Mesothelial cell of epicardium (in vitro differentiated cells): ENCODE measurements at regions not wholly inside any gene's neighbourhood (a gene's known extent, or its start where the extent isn't known, plus 50 kb on each side); places are given as distances from the start of the nearest gene placed in this dataset.

Experiments
- DNase-seq, 2 experiments: peaks; one replicate each; pipeline ENCODE4 v3.0.0; 2021; ENCODE audit warnings: low spot score in 2 of 2; ENCODE audit not compliant: unreplicated experiment in 2 of 2
- H3K27ac Mint-ChIP-seq: 2 replicates; pipeline ENCODE4 v1.8.0; 2021; ENCODE audit warnings: mixed read lengths
- H3K27me3 Mint-ChIP-seq: 2 replicates; pipeline ENCODE4 v1.8.0; 2021; ENCODE audit warnings: low read depth, mixed read lengths
- H3K36me3 Mint-ChIP-seq: 2 replicates; pipeline ENCODE4 v1.8.0; 2021; ENCODE audit warnings: mixed read lengths
- H3K4me1 Mint-ChIP-seq: 2 replicates; pipeline ENCODE4 v1.8.0; 2021; ENCODE audit warnings: mixed read lengths
- H3K4me3 Mint-ChIP-seq: 2 replicates; pipeline ENCODE4 v1.8.0; 2021; ENCODE audit warnings: mild to moderate bottlenecking, moderate library complexity, mixed read lengths
- H3K9me3 Mint-ChIP-seq: 2 replicates; pipeline ENCODE4 v1.8.0; 2021; ENCODE audit warnings: mixed read lengths
- TF ChIP-seq, protein P1 (sequence below): fragments of 200-600 bp; sonication (generic); IDR thresholded peaks from one replicate; pipeline ENCODE4 v1.5.0; 2021; ENCODE audit warnings: antibody characterized with exemption; ENCODE audit not compliant: unreplicated experiment

GRCh38 chr9:20284601-20285289 lies 337.6 kb downstream of the MLLT3 start:
- Mint-ChIP-seq H3K27ac (no peak overlapping the region), H3K36me3 (no peaks in the 10 kb centered on the region), H3K27me3 (no peaks in the 10 kb centered on the region), H3K9me3 (peaks cover 7% of the 10 kb centered on the region), H3K4me3 (no peak overlapping the region), H3K4me1 (no peaks in the 10 kb centered on the region)
- TF ChIP-seq, protein P1, sequence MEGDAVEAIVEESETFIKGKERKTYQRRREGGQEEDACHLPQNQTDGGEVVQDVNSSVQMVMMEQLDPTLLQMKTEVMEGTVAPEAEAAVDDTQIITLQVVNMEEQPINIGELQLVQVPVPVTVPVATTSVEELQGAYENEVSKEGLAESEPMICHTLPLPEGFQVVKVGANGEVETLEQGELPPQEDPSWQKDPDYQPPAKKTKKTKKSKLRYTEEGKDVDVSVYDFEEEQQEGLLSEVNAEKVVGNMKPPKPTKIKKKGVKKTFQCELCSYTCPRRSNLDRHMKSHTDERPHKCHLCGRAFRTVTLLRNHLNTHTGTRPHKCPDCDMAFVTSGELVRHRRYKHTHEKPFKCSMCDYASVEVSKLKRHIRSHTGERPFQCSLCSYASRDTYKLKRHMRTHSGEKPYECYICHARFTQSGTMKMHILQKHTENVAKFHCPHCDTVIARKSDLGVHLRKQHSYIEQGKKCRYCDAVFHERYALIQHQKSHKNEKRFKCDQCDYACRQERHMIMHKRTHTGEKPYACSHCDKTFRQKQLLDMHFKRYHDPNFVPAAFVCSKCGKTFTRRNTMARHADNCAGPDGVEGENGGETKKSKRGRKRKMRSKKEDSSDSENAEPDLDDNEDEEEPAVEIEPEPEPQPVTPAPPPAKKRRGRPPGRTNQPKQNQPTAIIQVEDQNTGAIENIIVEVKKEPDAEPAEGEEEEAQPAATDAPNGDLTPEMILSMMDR: no peak
- no peak for DNase-seq

DNA sequence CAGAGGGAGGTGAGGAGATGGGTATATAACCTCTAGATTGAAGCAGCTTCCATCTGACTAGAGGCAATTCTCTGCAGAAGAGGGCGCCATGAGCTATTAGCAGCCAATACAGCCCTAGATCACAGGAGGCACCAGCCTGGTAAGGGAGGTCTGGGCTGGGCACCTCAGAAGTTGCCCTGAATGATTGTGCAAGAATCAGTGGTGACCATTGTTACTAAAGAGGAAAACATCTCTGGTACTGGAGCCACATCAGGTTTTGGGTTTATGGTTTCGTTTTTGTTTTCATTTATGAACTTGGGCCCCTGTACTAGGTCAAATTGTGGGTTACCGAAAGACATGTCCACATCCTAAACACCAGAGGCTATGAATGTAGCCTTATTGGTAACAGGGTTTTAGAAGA lies 342.0 kb downstream of the MLLT3 start:
- H3K9me3 Mint-ChIP-seq: peaks cover 17% of the 10 kb centered on the region
- no peaks in the 10 kb centered on the region for H3K27me3 Mint-ChIP-seq
- no peak overlapping the region for H3K4me3 Mint-ChIP-seq
- H3K27ac Mint-ChIP-seq: no peak overlapping the region
- H3K36me3 Mint-ChIP-seq: peaks cover 3% of the 10 kb centered on the region
- DNase-seq: no peak
- TF ChIP-seq, protein P1: no peak
- no peaks in the 10 kb centered on the region for H3K4me1 Mint-ChIP-seq

DNA sequence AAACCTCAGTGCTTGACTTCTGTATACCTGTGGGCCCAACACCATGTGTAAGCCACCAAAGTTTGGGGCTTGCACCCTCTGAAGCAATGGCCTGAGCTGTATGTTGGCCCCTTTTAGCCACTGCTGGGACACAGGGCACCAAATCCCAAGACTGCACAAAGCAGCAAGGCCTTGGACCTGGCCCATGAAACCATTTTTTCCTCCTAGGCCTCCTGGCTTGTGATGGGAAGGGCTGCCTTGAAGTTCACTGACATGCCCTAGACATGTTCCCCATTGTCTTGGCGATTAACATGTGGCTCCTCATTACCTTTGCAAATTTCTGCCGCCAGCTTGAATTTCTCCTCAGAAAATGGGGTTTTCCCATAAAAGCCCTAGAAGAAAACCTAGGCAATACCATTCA lies 345.5 kb downstream of the MLLT3 start:
- Mint-ChIP-seq H3K4me1 (no peaks in the 10 kb centered on the region), H3K36me3 (peaks cover 4% of the 10 kb centered on the region), H3K27me3 (peaks cover 3% of the 10 kb centered on the region), H3K9me3 (peaks cover 26% of the 10 kb centered on the region), H3K27ac (no peak overlapping the region), H3K4me3 (no peak overlapping the region)
- DNase-seq: no peak
- TF ChIP-seq, protein P1: no peak

DNA sequence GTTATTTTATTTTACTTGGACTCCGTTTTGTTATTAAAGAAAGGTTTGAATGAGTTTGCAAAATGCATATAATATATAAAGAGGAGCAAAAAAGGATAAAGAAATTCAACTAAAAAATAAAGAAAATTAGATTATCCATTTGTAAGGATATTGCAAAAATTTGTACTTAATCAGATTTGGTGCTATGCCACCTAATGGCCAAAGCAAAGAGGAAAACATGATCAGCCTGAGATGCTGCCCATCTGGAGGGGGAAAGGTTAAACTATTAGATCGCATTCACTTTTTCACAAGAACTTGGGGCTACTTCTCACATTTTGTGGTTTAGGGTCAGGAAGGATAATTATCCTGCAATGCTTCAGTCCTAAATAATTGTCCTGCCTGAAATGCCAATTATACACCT lies 350.6 kb downstream of the MLLT3 start:
- H3K36me3 Mint-ChIP-seq: peaks cover 4% of the 10 kb centered on the region
- no peak overlapping the region for H3K4me3 Mint-ChIP-seq
- TF ChIP-seq, protein P1: no peak
- H3K27ac Mint-ChIP-seq: no peak overlapping the region
- peaks cover 6% of the 10 kb centered on the region for H3K4me1 Mint-ChIP-seq
- DNase-seq: no peak
- H3K9me3 Mint-ChIP-seq: peaks cover 16% of the 10 kb centered on the region
- H3K27me3 Mint-ChIP-seq: peaks cover 6% of the 10 kb centered on the region

- Mint-ChIP-seq H3K4me3 (no peak overlapping the region), H3K9me3 (peaks cover 20% of the 10 kb centered on the region), H3K27ac (no peak overlapping the region), H3K27me3 (peaks cover 6% of the 10 kb centered on the region), H3K36me3 (peaks cover 4% of the 10 kb centered on the region), H3K4me1 (peaks cover 6% of the 10 kb centered on the region)
- DNase-seq: no peak
- TF ChIP-seq, protein P1: no peak
These were observed 351.2 kb downstream of the MLLT3 start for GRCh38 chr9:20271096-20271495.
